T-cell (primary cell): ENCODE measurements at regions not wholly inside any gene's neighbourhood (a gene's known extent, or its start where the extent isn't known, plus 50 kb on each side); places are given as distances from the start of the nearest gene placed in this dataset.

Experiments
- ATAC-seq, 4 experiments: fragments of 200-7000 bp in 3 of 4; fragments of 150-1000 bp in 1 of 4; cut with Tn5 transposase; replicated peaks in 1 of 4; 1 replicate in 3 of 4; 2 replicates in 1 of 4; pipeline ENCODE4 v1.10.0; 2021; ENCODE audit warnings: moderate library complexity in 3 of 4, mild to moderate bottlenecking in 2 of 4, moderate number of reproducible peaks in 1 of 4
- CTCF ChIA-PET, 2 donors: fragments of 300-600 bp; sonication (Branson Sonifier 250); formaldehyde crosslinking; loops; one replicate each; lab custom pipeline; 2022; ENCODE audit warnings: antibody characterized with exemption in 2 of 2; lab: Charles Lee
- POLR2A ChIA-PET, 2 donors: fragments of 300-600 bp; sonication (Branson Sonifier 250); formaldehyde crosslinking; loops; one replicate each; lab custom pipeline; 2022; ENCODE audit warnings: antibody characterized with exemption in 2 of 2; lab: Charles Lee
- DNase-seq, 35 experiments: peaks; one replicate each; pipeline versions ENCODE4 v3.0.0 to v3.0.0-alpha.2; 2013 to 2023
- H3K27ac ChIP-seq: one replicate; pipeline ENCODE4 v1.5.1; 2013; ENCODE audit warnings: low read length
- H3K27me3 ChIP-seq, 2 experiments: replicated peaks in 1 of 2; 1 replicate in 1 of 2; 2 replicates in 1 of 2; pipeline versions ENCODE4 v1.6.1 to v1.7.0; 2013; ENCODE audit warnings: low read length in 1 of 2, mixed read lengths in 1 of 2; ENCODE audit not compliant: control insufficient read depth in 2 of 2, insufficient read depth in 2 of 2; ENCODE audit errors: extremely low read depth in 1 of 2
- H3K36me3 ChIP-seq, 2 donors: 1 replicate in 1 of 2; 2 replicates in 1 of 2; pipeline versions ENCODE4 v1.6.1 to v1.7.0; 2013; ENCODE audit warnings: low read length in 1 of 2; ENCODE audit not compliant: control insufficient read depth in 2 of 2, insufficient read depth in 1 of 2; ENCODE audit errors: extremely low read depth in 1 of 2
- H3K4me1 ChIP-seq, 2 experiments: 1 replicate in 1 of 2; 2 replicates in 1 of 2; pipeline versions ENCODE4 v1.6.1 to v1.7.0; 2013; ENCODE audit warnings: low read length in 2 of 2, mixed read lengths in 1 of 2; ENCODE audit not compliant: insufficient read depth in 2 of 2, control insufficient read depth in 1 of 2; ENCODE audit errors: extremely low read depth in 1 of 2
- H3K4me3 ChIP-seq, 2 donors: 1 replicate in 1 of 2; 2 replicates in 1 of 2; pipeline versions ENCODE4 v1.5.1 to v1.7.0; 2013; ENCODE audit warnings: mild to moderate bottlenecking in 2 of 2, low read length in 1 of 2, moderate library complexity in 1 of 2; ENCODE audit not compliant: control insufficient read depth in 1 of 2; ENCODE audit errors: extremely low read depth in 1 of 2
- H3K9me3 ChIP-seq: 2 replicates; pipeline ENCODE4 v1.7.0; 2013
- H3K27ac Mint-ChIP-seq, 2 donors: one replicate each; pipeline ENCODE4 v1.8.0; 2020 to 2021; ENCODE audit warnings: mild to moderate bottlenecking in 2 of 2, mixed read lengths in 2 of 2
- H3K27me3 Mint-ChIP-seq, 2 donors: one replicate each; pipeline ENCODE4 v1.8.0; 2021 to 2022; ENCODE audit warnings: mixed read lengths in 2 of 2
- H3K36me3 Mint-ChIP-seq: one replicate; pipeline ENCODE4 v1.8.0; 2021; ENCODE audit warnings: mixed read lengths
- H3K4me1 Mint-ChIP-seq, 3 donors: one replicate each; pipeline ENCODE4 v1.8.0; 2020 to 2022; ENCODE audit warnings: mixed read lengths in 3 of 3, mild to moderate bottlenecking in 1 of 3
- H3K4me3 Mint-ChIP-seq, 3 donors: one replicate each; pipeline ENCODE4 v1.8.0; 2020 to 2022; ENCODE audit warnings: mild to moderate bottlenecking in 3 of 3, mixed read lengths in 3 of 3, moderate library complexity in 3 of 3
- H3K9me3 Mint-ChIP-seq, 3 donors: one replicate each; pipeline ENCODE4 v1.8.0; 2020 to 2022; ENCODE audit warnings: mixed read lengths in 3 of 3
- WGBS: methylation state at CpG from one replicate; pipeline ENCODE4 v1.1.5; 2013; ENCODE audit warnings: missing lambda C conversion rate; ENCODE audit not compliant: insufficient coverage; 5-methylcytosine and 5-hydroxymethylcytosine counted together

- ChIA-PET POLR2A (no interaction called here), CTCF (interaction anchor here in 1 of 2 donors (0.7 kb wide), 1 partner anchor 628 kb away, joined by 3 read pairs; no protein-coding TSS in a partner anchor)
- no CpG with 5 or more reads among the region's 4 CpGs for WGBS
- Mint-ChIP-seq H3K27me3 (peaks cover 16% of the 10 kb centered on the region in 2 donors), H3K27ac (no peak overlapping the region), H3K4me3 (no peak overlapping the region), H3K36me3 (no peaks in the 10 kb centered on the region), H3K4me1 (no peaks in the 10 kb centered on the region), H3K9me3 (no peaks in the 10 kb centered on the region)
- H3K27ac ChIP-seq, result no peak overlapping the region
- H3K36me3 ChIP-seq, result no peaks in the 10 kb centered on the region
- H3K4me1 ChIP-seq, result no peaks in the 10 kb centered on the region
- no peak overlapping the region for H3K4me3 ChIP-seq
- ATAC-seq (no peak), DNase-seq (no peak)
- no peaks in the 10 kb centered on the region for H3K9me3 ChIP-seq
- no peaks in the 10 kb centered on the region for H3K27me3 ChIP-seq
Observed at GRCh38 chr2:176755537-176756135, 457.0 kb upstream of the HNRNPA3 start.

- H3K4me1 Mint-ChIP-seq, result no peaks in the 10 kb centered on the region
- no peak for ATAC-seq
- WGBS, result no CpG with 5 or more reads among the region's 3 CpGs
Observed at GRCh38 chr2:176758426-176758825, 454.2 kb upstream of the HNRNPA3 start.

GRCh38 chr2:176760439-176760838 is 452.2 kb upstream of the HNRNPA3 start:
- ChIA-PET POLR2A (interaction anchor here in 1 of 2 donors (0.6 kb wide), 1 partner anchor 60 kb away, joined by 4 read pairs; no protein-coding TSS in a partner anchor), CTCF (no interaction called here)
- H3K9me3 Mint-ChIP-seq, result no peaks in the 10 kb centered on the region
- Histone ChIP-seq H3K27me3 (no peaks in the 10 kb centered on the region), H3K4me3 (no peak overlapping the region), H3K27ac (no peak overlapping the region), H3K9me3 (no peaks in the 10 kb centered on the region), H3K36me3 (no peaks in the 10 kb centered on the region), H3K4me1 (no peaks in the 10 kb centered on the region)
- no peak for ATAC-seq
- DNase-seq, result no peak
- WGBS, result no CpG with 5 or more reads among the region's 4 CpGs
- no peaks in the 10 kb centered on the region for H3K4me1 Mint-ChIP-seq
- peaks cover 24 to 36% of the 10 kb centered on the region in 2 donors for H3K27me3 Mint-ChIP-seq
- H3K27ac Mint-ChIP-seq, result no peak overlapping the region
- H3K36me3 Mint-ChIP-seq, result no peaks in the 10 kb centered on the region
- no peak overlapping the region for H3K4me3 Mint-ChIP-seq

More at GRCh38 chr2:176758426-176758825, 454.2 kb upstream of the HNRNPA3 start:
- POLR2A ChIA-PET, result no interaction called here
- Mint-ChIP-seq H3K36me3 (no peaks in the 10 kb centered on the region), H3K4me3 (no peak overlapping the region), H3K27me3 (peaks cover 24 to 29% of the 10 kb centered on the region in 2 donors), H3K9me3 (no peaks in the 10 kb centered on the region), H3K27ac (no peak overlapping the region)
- H3K9me3 ChIP-seq, result no peaks in the 10 kb centered on the region
- no peaks in the 10 kb centered on the region for H3K36me3 ChIP-seq
- no peak overlapping the region for H3K27ac ChIP-seq
- CTCF ChIA-PET, result interaction anchor here in 1 of 2 donors (0.7 kb wide), 1 partner anchor 392 kb away, joined by 3 read pairs; no protein-coding TSS in a partner anchor
- no peaks in the 10 kb centered on the region for H3K4me1 ChIP-seq
- H3K4me3 ChIP-seq, result no peak overlapping the region
- no peak for DNase-seq
- H3K27me3 ChIP-seq, result no peaks in the 10 kb centered on the region

- 100% methylated on average over 1 of the region's 2 CpGs for WGBS
- POLR2A ChIA-PET, result no interaction called here
- H3K36me3 Mint-ChIP-seq, result no peaks in the 10 kb centered on the region
- no peak overlapping the region for H3K27ac Mint-ChIP-seq
- no peaks in the 10 kb centered on the region for H3K9me3 ChIP-seq
- peaks cover 28 to 37% of the 10 kb centered on the region in 2 donors for H3K27me3 Mint-ChIP-seq
- no peaks in the 10 kb centered on the region for H3K36me3 ChIP-seq
- H3K4me1 ChIP-seq, result no peaks in the 10 kb centered on the region
- no peaks in the 10 kb centered on the region for H3K4me1 Mint-ChIP-seq
- ATAC-seq, result no peak
- no peak overlapping the region for H3K4me3 ChIP-seq
- CTCF ChIA-PET, result no interaction called here
- H3K4me3 Mint-ChIP-seq, result no peak overlapping the region
- H3K9me3 Mint-ChIP-seq, result no peaks in the 10 kb centered on the region
- no peak for DNase-seq
- peaks cover 0 to 12% of the 10 kb centered on the region in 2 experiments for H3K27me3 ChIP-seq
- H3K27ac ChIP-seq, result no peak overlapping the region
Observed at GRCh38 chr2:176763130-176763529, 449.5 kb upstream of the HNRNPA3 start.

GRCh38 chr2:176763851-176764404 is 448.7 kb upstream of the HNRNPA3 start:
- CTCF ChIA-PET, result interaction anchor here in 1 of 2 donors (0.6 kb wide), 1 partner anchor 372 kb away, joined by 3 read pairs; no protein-coding TSS in a partner anchor
- Histone ChIP-seq H3K27ac (no peak overlapping the region), H3K27me3 (peaks cover 0 to 12% of the 10 kb centered on the region in 2 experiments), H3K4me3 (no peak overlapping the region), H3K9me3 (no peaks in the 10 kb centered on the region), H3K36me3 (no peaks in the 10 kb centered on the region), H3K4me1 (no peaks in the 10 kb centered on the region)
- no peak overlapping the region for H3K4me3 Mint-ChIP-seq
- H3K27ac Mint-ChIP-seq, result no peak overlapping the region
- ATAC-seq, result no peak
- DNase-seq, result no peak
- H3K4me1 Mint-ChIP-seq, result peaks cover 0 to 3% (median 0%) of the 10 kb centered on the region in 3 donors
- H3K36me3 Mint-ChIP-seq, result no peaks in the 10 kb centered on the region
- POLR2A ChIA-PET, result no interaction called here
- peaks cover 28 to 37% of the 10 kb centered on the region in 2 donors for H3K27me3 Mint-ChIP-seq
- WGBS, result 100% methylated on average over 2 of the region's 7 CpGs
- H3K9me3 Mint-ChIP-seq, result no peaks in the 10 kb centered on the region

GRCh38 chr2:176764921-176765320 is 447.7 kb upstream of the HNRNPA3 start:
- Histone ChIP-seq H3K27me3 (peaks cover 0 to 12% of the 10 kb centered on the region in 2 experiments), H3K27ac (no peak overlapping the region), H3K9me3 (no peaks in the 10 kb centered on the region), H3K4me3 (no peak overlapping the region), H3K36me3 (no peaks in the 10 kb centered on the region), H3K4me1 (no peaks in the 10 kb centered on the region)
- Mint-ChIP-seq H3K27me3 (peaks cover 27 to 41% of the 10 kb centered on the region in 2 donors), H3K4me3 (no peak overlapping the region), H3K27ac (no peak overlapping the region), H3K36me3 (no peaks in the 10 kb centered on the region), H3K4me1 (peaks cover 0 to 3% (median 0%) of the 10 kb centered on the region in 3 donors), H3K9me3 (no peaks in the 10 kb centered on the region)
- ChIA-PET CTCF (interaction anchor here in 1 of 2 donors (0.6 kb wide), 1 partner anchor 371 kb away, joined by 3 read pairs; no protein-coding TSS in a partner anchor), POLR2A (no interaction called here)
- 93% methylated on average over 2 of the region's 6 CpGs for WGBS
- DNase-seq, result no peak
- ATAC-seq, result no peak
